GM12878 (cell line): ENCODE measurements at regions not wholly inside any gene's neighbourhood (a gene's known extent, or its start where the extent isn't known, plus 50 kb on each side); places are given as distances from the start of the nearest gene placed in this dataset.

Experiments
- CREB1 ChIP-seq: IDR thresholded peaks from 2 replicates; pipeline ENCODE4 v1.6.1; 2012; ENCODE audit warnings: low read depth, mild to moderate bottlenecking, inconsistent platforms
- CTCF ChIP-seq, 3 experiments: IDR thresholded peaks in 2 of 3; conservative IDR thresholded peaks in 1 of 3; 2 replicates each; pipeline ENCODE4 v1.5.1; 2011; ENCODE audit warnings: low read depth in 3 of 3, low read length in 3 of 3, mild to moderate bottlenecking in 3 of 3, control low read depth in 2 of 3, moderate library complexity in 2 of 3, inconsistent platforms in 1 of 3, mixed read lengths in 1 of 3; ENCODE audit not compliant: control insufficient read depth in 2 of 3, insufficient read depth in 1 of 3; ENCODE audit errors: extremely low read depth in 1 of 3
- EGR1 ChIP-seq, 2 experiments: IDR thresholded peaks; 1 replicate in 1 of 2; 2 replicates in 1 of 2; pipeline ENCODE4 v1.6.1; 2011 to 2012; ENCODE audit warnings: low read depth in 2 of 2, low read length in 2 of 2, borderline replicate concordance in 1 of 2, mild to moderate bottlenecking in 1 of 2, moderate library complexity in 1 of 2
- IRF4 ChIP-seq: IDR thresholded peaks from 2 replicates; pipeline ENCODE4 v1.6.1; 2011; ENCODE audit warnings: low read depth, low read length
- JUND ChIP-seq: IDR thresholded peaks from 2 replicates; pipeline ENCODE4 v1.6.1; 2012; ENCODE audit warnings: low read depth, mild to moderate bottlenecking, low read length, improper control_type of control experiment, moderate library complexity
- MAX ChIP-seq: IDR thresholded peaks from 2 replicates; pipeline ENCODE4 v1.6.1; 2012; ENCODE audit warnings: low read depth, low read length, improper control_type of control experiment
- NBN ChIP-seq: fragments of 450-650 bp; IDR thresholded peaks from 2 replicates; pipeline ENCODE4 v1.6.1; 2016
- SMAD1 ChIP-seq: fragments of 450-650 bp; IDR thresholded peaks from 2 replicates; pipeline ENCODE4 v1.6.1; 2018; ENCODE audit warnings: mild to moderate bottlenecking, low read depth; ENCODE audit not compliant: partially characterized antibody

GRCh38 chr17:56658648-56659047 is 65.1 kb downstream of the NOG start:
- TF ChIP-seq CREB1 (no peak), CTCF (IDR thresholded peaks at IDR 0.05 in 2 of 3, conservative IDR thresholded peaks at IDR 0.05 in 1 of 3; ENCODE audit: control insufficient read depth in 2 of 3, extremely low read depth in 1 of 3, insufficient read depth in 1 of 3, low read depth in 3 of 3, low read length in 3 of 3) (no peak), NBN (no peak), SMAD1 (no peak), EGR1 (IDR thresholded peaks at IDR 0.05; ENCODE audit: borderline replicate concordance in 1 of 2, low read depth in 2 of 2, low read length in 2 of 2) (no peak), MAX (no peak), IRF4 (no peak), JUND (no peak)
